Choroid plexus epithelial cell (primary cell): ENCODE measurements at regions not wholly inside any gene's neighbourhood (a gene's known extent, or its start where the extent isn't known, plus 50 kb on each side); places are given as distances from the start of the nearest gene placed in this dataset.

Experiments
- DNase-seq: peaks from one replicate; pipeline ENCODE4 v3.0.0-alpha.2; 2010; ENCODE audit warnings: low read depth
- H3K4me3 ChIP-seq: 2 replicates; pipeline ENCODE4 v1.5.1; 2011; ENCODE audit warnings: low read depth, mild to moderate bottlenecking, control low read depth, low read length, moderate library complexity
- CTCF ChIP-seq: conservative IDR thresholded peaks from 2 replicates; pipeline ENCODE4 v1.5.1; 2011; ENCODE audit warnings: low read depth, mild to moderate bottlenecking, control low read depth, inconsistent platforms, low read length, moderate library complexity

GRCh38 chrX:81857192-81857591 is 655.3 kb downstream of the SH3BGRL start:
- no peak overlapping the region for H3K4me3 ChIP-seq
- TF ChIP-seq CTCF: no peak
- DNase-seq: no peak

DNA sequence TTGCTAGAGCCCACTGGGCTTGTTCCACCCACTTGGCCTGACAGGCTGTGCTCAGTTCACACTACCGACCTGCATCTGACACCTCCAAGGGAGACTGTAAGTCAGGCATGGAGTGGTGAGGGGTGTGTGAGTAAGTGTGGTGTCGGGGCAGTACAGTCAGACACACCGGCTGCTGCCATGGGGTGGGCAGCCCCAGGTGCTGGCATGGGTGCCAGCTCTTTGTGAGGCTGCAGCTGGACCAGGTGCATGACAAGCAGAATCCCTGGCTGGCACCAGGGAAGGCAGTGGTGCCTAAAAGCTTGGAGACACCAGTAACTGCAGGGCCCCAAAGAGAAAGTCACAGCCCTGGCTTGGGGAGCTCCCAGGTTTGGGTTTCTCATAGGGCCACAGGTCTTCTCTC is 665.0 kb downstream of the SH3BGRL start:
- no peak for TF ChIP-seq CTCF
- no peak for DNase-seq
- H3K4me3 ChIP-seq: no peak overlapping the region

- no peak for TF ChIP-seq CTCF
- no peak overlapping the region for H3K4me3 ChIP-seq
- DNase-seq: no peak
These were observed 667.1 kb downstream of the SH3BGRL start for GRCh38 chrX:81868979-81869378.

GRCh38 chrX:81874807-81875206 is 672.9 kb downstream of the SH3BGRL start:
- DNase-seq: no peak
- no peak for TF ChIP-seq CTCF
- no peak overlapping the region for H3K4me3 ChIP-seq

GRCh38 chrX:81875800-81876199 is 673.9 kb downstream of the SH3BGRL start:
- TF ChIP-seq CTCF: no peak
- no peak for DNase-seq
- H3K4me3 ChIP-seq: no peak overlapping the region

GRCh38 chrX:81876437-81876836 is 674.5 kb downstream of the SH3BGRL start:
- H3K4me3 ChIP-seq: no peak overlapping the region
- no peak for DNase-seq
- no peak for TF ChIP-seq CTCF

- H3K4me3 ChIP-seq: no peak overlapping the region
- no peak for DNase-seq
- TF ChIP-seq CTCF: no peak
These were observed 688.6 kb downstream of the SH3BGRL start for GRCh38 chrX:81890521-81890920.
